IMR-90 (cell line): ENCODE measurements at regions not wholly inside any gene's neighbourhood (a gene's known extent, or its start where the extent isn't known, plus 50 kb on each side); places are given as distances from the start of the nearest gene placed in this dataset.

Source experiments
- ATAC-seq: fragments of 200-7000 bp; cut with Tn5 transposase; 2 replicates; pipeline ENCODE4 v1.9.1; 2020; ENCODE audit warnings: low read depth, mild to moderate bottlenecking, moderate library complexity
- BruUV-seq: library from RNA; stranded (reverse); fragments of 400-500 nt; replicated peaks from 2 replicates; lab custom pipeline; 2021; lab: Mats Ljungman, UMichigan
- CTCF ChIA-PET: fragments of 300-600 bp; formaldehyde crosslinking; extraction: SDS; loops from one replicate; lab custom pipeline; 2021; ENCODE audit warnings: antibody characterized with exemption; lab: Yijun Ruan, JAX
- POLR2A ChIA-PET: fragments of 300-600 bp; sonication (Branson Sonifier 250); formaldehyde crosslinking; loops from one replicate; lab custom pipeline; 2022; ENCODE audit warnings: antibody characterized with exemption; ENCODE audit not compliant: unreplicated experiment; lab: Charles Lee
- DNase-seq: peaks from one replicate; pipeline ENCODE4 v3.0.0; 2013
- H2AFZ ChIP-seq: replicated peaks from 2 replicates; pipeline ENCODE3; 2013; ENCODE audit warnings: low read length, mild to moderate bottlenecking; ENCODE audit not compliant: poor library complexity
- H2AK5ac ChIP-seq: 2 replicates; pipeline ENCODE4 v1.6.1; 2013; ENCODE audit warnings: low read depth, low read length, inconsistent platforms
- H2AK9ac ChIP-seq: replicated peaks from 2 replicates; pipeline ENCODE3; 2013; ENCODE audit warnings: mild to moderate bottlenecking, low read depth, low read length, moderate library complexity; ENCODE audit not compliant: poor library complexity
- H2BK120ac ChIP-seq: 2 replicates; pipeline ENCODE4 v1.6.1; 2013; ENCODE audit warnings: low read depth, low read length, inconsistent platforms
- H2BK15ac ChIP-seq: 3 replicates; pipeline ENCODE4 v1.6.1; 2013; ENCODE audit warnings: low read depth, low read length, inconsistent platforms
- H2BK20ac ChIP-seq: 2 replicates; pipeline ENCODE4 v1.6.1; 2013; ENCODE audit warnings: low read depth, mild to moderate bottlenecking, inconsistent platforms, low read length, moderate library complexity
- H2BK5ac ChIP-seq: 2 replicates; pipeline ENCODE4 v1.6.1; 2013; ENCODE audit warnings: mild to moderate bottlenecking, low read depth, low read length, inconsistent platforms; ENCODE audit not compliant: poor library complexity, severe bottlenecking
- H3K14ac ChIP-seq: replicated peaks from 2 replicates; pipeline ENCODE4 v1.6.1; 2013; ENCODE audit warnings: low read depth, low read length, inconsistent platforms
- H3K18ac ChIP-seq: 2 replicates; pipeline ENCODE4 v1.6.1; 2013; ENCODE audit warnings: low read depth, low read length, control low read depth
- H3K23ac ChIP-seq: 2 replicates; pipeline ENCODE4 v1.6.1; 2013; ENCODE audit warnings: low read depth, low read length, inconsistent platforms
- H3K27ac ChIP-seq: 2 replicates; pipeline ENCODE4 v1.5.1; 2013; ENCODE audit warnings: mild to moderate bottlenecking, control low read depth, low read length; ENCODE audit not compliant: insufficient read depth
- H3K27me3 ChIP-seq: 2 replicates; pipeline ENCODE4 v1.6.1; 2013; ENCODE audit warnings: low read length; ENCODE audit not compliant: control insufficient read depth, insufficient read depth
- H3K36me3 ChIP-seq: 2 replicates; pipeline ENCODE4 v1.6.1; 2013; ENCODE audit warnings: low read length, mixed read lengths; ENCODE audit not compliant: control insufficient read depth, insufficient read depth
- H3K4ac ChIP-seq: 2 replicates; pipeline ENCODE4 v1.6.1; 2013; ENCODE audit warnings: low read depth, low read length, inconsistent platforms
- H3K4me1 ChIP-seq: 2 replicates; pipeline ENCODE4 v1.6.1; 2013; ENCODE audit warnings: low read length, mixed read lengths; ENCODE audit not compliant: control insufficient read depth, insufficient read depth
- H3K4me2 ChIP-seq: 2 replicates; pipeline ENCODE4 v1.6.1; 2013; ENCODE audit warnings: low read depth, mild to moderate bottlenecking, control low read depth, low read length, moderate library complexity
- H3K4me3 ChIP-seq: 2 replicates; pipeline ENCODE4 v1.5.1; 2013; ENCODE audit warnings: low read depth, mild to moderate bottlenecking, control low read depth, low read length, moderate library complexity; ENCODE audit not compliant: insufficient read depth
- H3K56ac ChIP-seq: 2 replicates; pipeline ENCODE4 v1.6.1; 2013; ENCODE audit warnings: low read length, inconsistent platforms; ENCODE audit not compliant: insufficient read depth; ENCODE audit errors: extremely low read depth
- H3K79me1 ChIP-seq, 2 experiments: 2 replicates each; pipeline ENCODE4 v1.6.1; 2013; ENCODE audit warnings: low read length in 2 of 2, inconsistent platforms in 1 of 2, low read depth in 1 of 2
- H3K9ac ChIP-seq: 2 replicates; pipeline ENCODE4 v1.6.1; 2013; ENCODE audit warnings: low read depth, low read length, control low read depth
- H3K9me1 ChIP-seq: 2 replicates; pipeline ENCODE4 v1.6.1; 2013; ENCODE audit warnings: low read length, inconsistent platforms; ENCODE audit not compliant: insufficient read depth
- H3K9me3 ChIP-seq: 2 replicates; pipeline ENCODE4 v1.6.1; 2013; ENCODE audit warnings: low read length; ENCODE audit not compliant: control insufficient read depth, insufficient read depth
- H4K20me1 ChIP-seq: 2 replicates; pipeline ENCODE4 v1.6.1; 2013; ENCODE audit warnings: low read length, inconsistent platforms; ENCODE audit not compliant: insufficient read depth
- H4K5ac ChIP-seq: 2 replicates; pipeline ENCODE4 v1.6.1; 2013; ENCODE audit warnings: mild to moderate bottlenecking, low read depth, low read length, control low read depth
- H4K8ac ChIP-seq, 2 experiments: 2 replicates each; pipeline ENCODE4 v1.6.1; 2013; ENCODE audit warnings: low read depth in 2 of 2, low read length in 2 of 2, control low read depth in 1 of 2, inconsistent platforms in 1 of 2
- H4K91ac ChIP-seq: 2 replicates; pipeline ENCODE4 v1.6.1; 2013; ENCODE audit warnings: low read depth, low read length, inconsistent platforms; ENCODE audit not compliant: insufficient read depth
- CHD1 ChIP-seq: IDR thresholded peaks from 2 replicates; pipeline ENCODE4 v1.6.1; 2012; ENCODE audit warnings: low read depth, low read length, improper control_type of control experiment
- FOS ChIP-seq: fragments of 150-350 bp; IDR thresholded peaks from 2 replicates; pipeline ENCODE4 v1.6.1; 2016; ENCODE audit warnings: low read depth, low read length
- MXI1 ChIP-seq: IDR thresholded peaks from 2 replicates; pipeline ENCODE4 v1.6.1; 2012; ENCODE audit warnings: low read depth, mild to moderate bottlenecking, low read length, moderate library complexity, borderline replicate concordance
- POLR2A ChIP-seq: IDR thresholded peaks from 2 replicates; pipeline ENCODE4 v1.6.1; 2012; ENCODE audit warnings: mild to moderate bottlenecking, low read depth, low read length
- SMC3 ChIP-seq: fragments of 150-350 bp; IDR thresholded peaks from 2 replicates; pipeline ENCODE4 v1.6.1; 2016; ENCODE audit warnings: low read depth, mild to moderate bottlenecking, antibody characterized with exemption, low read length, moderate library complexity
- WGBS, 2 experiments: methylation state at CpG; one replicate each; pipeline versions ENCODE4 v1.1.5 to v1.1.7; 2013; ENCODE audit warnings: missing lambda C conversion rate in 2 of 2; ENCODE audit not compliant: insufficient read length in 1 of 2; ENCODE audit errors: extremely low coverage in 2 of 2; 5-methylcytosine and 5-hydroxymethylcytosine counted together
- dilution Hi-C: fragments of 300-500 bp; cut with HindIII; formaldehyde crosslinking; loops from one replicate; pipeline ENCODE4 v1.14.3; 2018; ENCODE audit warnings: low sequenced_read_pairs; ENCODE audit not compliant: unreplicated experiment
- in situ Hi-C: fragments of 300-500 bp; cut with MboI; formaldehyde crosslinking; loops from 3 replicates; pipeline ENCODE4 v1.14.3; 2019; ENCODE audit warnings: low sequenced_read_pairs, inconsistent platforms, mixed read lengths
- intact Hi-C: fragments of 100-400 bp; cut with micrococcal nuclease; formaldehyde crosslinking; loops from 2 replicates; pipeline ENCODE4 v1.10.0; 2022
- TF ChIP-seq, protein P1 (sequence below): conservative IDR thresholded peaks from 2 replicates; pipeline ENCODE4 v1.5.1; 2012; ENCODE audit warnings: mild to moderate bottlenecking, low read depth, low read length, improper control_type of control experiment

DNA sequence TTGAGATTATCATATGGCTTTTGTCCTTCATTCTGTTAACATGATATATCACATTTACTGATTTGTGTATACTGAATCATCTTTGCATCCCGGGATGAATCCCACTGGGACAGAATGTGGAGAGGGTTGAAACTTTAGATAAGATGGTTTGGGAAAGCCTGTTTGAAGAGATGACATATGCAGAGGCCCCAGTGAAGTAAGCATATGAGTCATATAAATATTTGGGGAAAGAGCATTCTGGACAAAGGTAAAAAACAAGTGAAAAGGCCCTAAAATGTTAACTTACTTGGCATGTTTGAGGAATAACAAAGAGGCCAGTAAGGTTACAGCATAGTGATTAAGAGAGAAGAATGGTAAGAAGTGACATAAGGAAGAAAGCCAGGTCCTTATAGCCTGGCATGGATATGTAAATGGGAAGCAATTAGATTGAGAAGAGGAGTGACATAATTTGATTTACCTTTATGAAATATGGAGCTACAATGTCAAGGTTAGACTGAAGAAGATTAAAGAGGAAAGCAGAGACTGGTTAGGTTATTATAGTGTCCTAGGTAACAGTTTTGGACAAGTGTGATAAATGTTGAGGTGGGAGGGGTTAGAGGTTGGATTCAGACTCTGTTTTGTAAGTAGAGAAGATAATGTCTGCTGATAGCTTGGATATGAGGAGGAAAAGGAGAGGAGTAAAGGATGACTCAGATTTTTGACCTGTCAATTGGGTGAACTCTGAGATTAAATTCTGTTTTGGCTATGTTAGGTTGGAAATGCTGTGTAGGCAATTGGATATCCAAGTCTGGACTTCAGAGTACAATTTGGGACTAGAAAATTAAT is 54.6 kb upstream of the DRP2 start:
- TF ChIP-seq FOS, result 0 out of 2 replicates have a peak, but pooled peaks have one; percentile 11
- no peak for TF ChIP-seq SMC3
- no peak for TF ChIP-seq CHD1
- TF ChIP-seq, protein P1, sequence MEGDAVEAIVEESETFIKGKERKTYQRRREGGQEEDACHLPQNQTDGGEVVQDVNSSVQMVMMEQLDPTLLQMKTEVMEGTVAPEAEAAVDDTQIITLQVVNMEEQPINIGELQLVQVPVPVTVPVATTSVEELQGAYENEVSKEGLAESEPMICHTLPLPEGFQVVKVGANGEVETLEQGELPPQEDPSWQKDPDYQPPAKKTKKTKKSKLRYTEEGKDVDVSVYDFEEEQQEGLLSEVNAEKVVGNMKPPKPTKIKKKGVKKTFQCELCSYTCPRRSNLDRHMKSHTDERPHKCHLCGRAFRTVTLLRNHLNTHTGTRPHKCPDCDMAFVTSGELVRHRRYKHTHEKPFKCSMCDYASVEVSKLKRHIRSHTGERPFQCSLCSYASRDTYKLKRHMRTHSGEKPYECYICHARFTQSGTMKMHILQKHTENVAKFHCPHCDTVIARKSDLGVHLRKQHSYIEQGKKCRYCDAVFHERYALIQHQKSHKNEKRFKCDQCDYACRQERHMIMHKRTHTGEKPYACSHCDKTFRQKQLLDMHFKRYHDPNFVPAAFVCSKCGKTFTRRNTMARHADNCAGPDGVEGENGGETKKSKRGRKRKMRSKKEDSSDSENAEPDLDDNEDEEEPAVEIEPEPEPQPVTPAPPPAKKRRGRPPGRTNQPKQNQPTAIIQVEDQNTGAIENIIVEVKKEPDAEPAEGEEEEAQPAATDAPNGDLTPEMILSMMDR, result no peak
- TF ChIP-seq MXI1, result no peak
- TF ChIP-seq POLR2A, result no peak
- H3K27ac ChIP-seq, result no peak overlapping the region
- H2BK120ac ChIP-seq, result no peak overlapping the region; the same call in 1 of the 2 replicates
- CTCF ChIA-PET, result no interaction called here
- no CpG with 5 or more reads among the region's 1 CpG for WGBS, 2 experiments
- no peak overlapping the region for H2AK5ac ChIP-seq
- no peak overlapping the region for H3K56ac ChIP-seq
- no peak overlapping the region for H2AFZ ChIP-seq
- no peaks in the 10 kb centered on the region for H3K9me1 ChIP-seq
- dilution Hi-C loops (no loop called here), in situ Hi-C loops (no loop called here), intact Hi-C loops (no loop called here)
- H3K79me1 ChIP-seq, result no peaks in the 10 kb centered on the region; a peak in 1 of 4 replicates
- H4K5ac ChIP-seq, result peak overlapping the region; percentile 34; the same call in 1 of the 2 replicates
- peaks cover 4% of the 10 kb centered on the region for H3K4me1 ChIP-seq
- H3K4ac ChIP-seq, result no peak overlapping the region
- H2AK9ac ChIP-seq, result no peak overlapping the region
- no peak overlapping the region for H2BK15ac ChIP-seq
- H3K23ac ChIP-seq, result no peak overlapping the region
- H3K36me3 ChIP-seq, result no peaks in the 10 kb centered on the region
- peak overlapping the region; percentile 73 for H3K18ac ChIP-seq
- H3K4me2 ChIP-seq, result no peak overlapping the region; the same call in 1 of the 2 replicates
- H4K8ac ChIP-seq, result no peak overlapping the region
- no peaks in the 10 kb centered on the region for H4K20me1 ChIP-seq
- no peaks in the 10 kb centered on the region; the same call in 1 of the 2 replicates for H3K27me3 ChIP-seq
- no peak overlapping the region for H2BK5ac ChIP-seq
- POLR2A ChIA-PET, result no interaction called here
- H3K9me3 ChIP-seq, result no peaks in the 10 kb centered on the region
- DNase-seq (peak; percentile 59), ATAC-seq (peak; percentile 79)
- H2BK20ac ChIP-seq, result no peak overlapping the region
- no peak overlapping the region for H3K14ac ChIP-seq
- no peak overlapping the region for H4K91ac ChIP-seq
- H3K4me3 ChIP-seq, result no peak overlapping the region
- no peak overlapping the region for H3K9ac ChIP-seq
- BruUV-seq, result no TSS peak
